ENCODE measurements at regions not wholly inside any gene's neighbourhood (a gene's known extent, or its start where the extent isn't known, plus 50 kb on each side); places are given as distances from the start of the nearest gene placed in this dataset.

DNA sequence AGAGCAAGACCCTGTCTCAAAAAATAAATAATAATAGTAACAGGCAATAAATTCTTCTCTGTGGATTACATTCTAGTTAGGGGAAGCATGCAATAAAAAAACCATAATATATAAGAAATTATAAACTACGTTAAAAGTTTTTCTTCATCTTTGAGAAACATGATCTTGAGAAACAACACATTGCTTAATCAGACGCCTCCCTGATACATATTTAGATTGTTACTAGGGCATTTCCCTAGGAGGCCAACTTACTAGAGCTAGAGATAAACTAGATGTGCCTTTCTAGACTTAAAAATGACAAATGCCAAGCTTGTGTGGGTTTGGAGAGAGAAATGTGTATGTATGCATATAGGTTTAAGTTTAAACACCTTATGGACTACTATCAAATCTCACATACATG, 76.3 kb upstream of the GALNT5 start:
- Histone ChIP-seq H3K4me3 (replicated peaks in 1 of 3; ENCODE audit: insufficient read depth in 1 of 3, low read depth in 1 of 3, low read length in 3 of 3) (no peak overlapping the region), H3K79me2 (ENCODE audit: control insufficient read depth, insufficient read depth, low read length) (no peaks in the 10 kb centered on the region), H3K27ac (ENCODE audit: insufficient read depth, low read depth, low read length) (no peak overlapping the region), H3K36me3 (ENCODE audit: control insufficient read depth in 2 of 2, extremely low read depth in 1 of 2, insufficient read depth in 2 of 2, low read length in 2 of 2) (no peaks in the 10 kb centered on the region), H3K9ac (replicated peaks; ENCODE audit: extremely low read depth, insufficient read depth, low read length) (no peak overlapping the region), H3K4me2 (ENCODE audit: insufficient read depth, low read length) (no peak overlapping the region), H3K9me3 (replicated peaks; ENCODE audit: control insufficient read depth, insufficient read depth, low read length) (no peaks in the 10 kb centered on the region), H2AFZ (ENCODE audit: low read depth, low read length) (no peak overlapping the region), H3K4me1 (ENCODE audit: control insufficient read depth, extremely low read depth, insufficient read depth, low read length) (peaks cover 20% of the 10 kb centered on the region), H3K27me3 (ENCODE audit: control insufficient read depth in 2 of 2, insufficient read depth in 2 of 2, low read length in 2 of 2) (no peaks in the 10 kb centered on the region), H3K9me1 (replicated peaks; ENCODE audit: control insufficient read depth, extremely low read depth, insufficient read depth, low read length) (no peaks in the 10 kb centered on the region), H4K20me1 (replicated peaks; ENCODE audit: control insufficient read depth, extremely low read depth, insufficient read depth, low read length) (no peaks in the 10 kb centered on the region)
- ChIA-PET CTCF (interaction anchor here (6.8 kb wide), 1 partner anchor 12 kb away, joined by 43 read pairs; no protein-coding TSS in a partner anchor), POLR2A (no interaction called here)
- TF ChIP-seq MYC (IDR thresholded peaks at IDR 0.05; ENCODE audit: low read depth, low read length) (no peak), POLR2A (IDR thresholded peaks at IDR 0.05; ENCODE audit: low read depth, low read length) (no peak), JUN (IDR thresholded peaks at IDR 0.05; ENCODE audit: borderline replicate concordance, insufficient read depth, insufficient read length, low read depth) (no peak), FOS (IDR thresholded peaks at IDR 0.05; ENCODE audit: borderline replicate concordance, insufficient read depth, low read length) (no peak), GATA2 (IDR thresholded peaks at IDR 0.05; ENCODE audit: insufficient read depth, insufficient read length, low read depth, low read length) (no peak), POLR2AphosphoS5 (IDR thresholded peaks at IDR 0.05; ENCODE audit: insufficient read depth, low read depth, low read length) (no peak), EZH2 (IDR thresholded peaks at IDR 0.05; ENCODE audit: borderline replicate concordance, low read depth, low read length, severe bottlenecking) (no peak)
- TF ChIP-seq, protein P1, sequence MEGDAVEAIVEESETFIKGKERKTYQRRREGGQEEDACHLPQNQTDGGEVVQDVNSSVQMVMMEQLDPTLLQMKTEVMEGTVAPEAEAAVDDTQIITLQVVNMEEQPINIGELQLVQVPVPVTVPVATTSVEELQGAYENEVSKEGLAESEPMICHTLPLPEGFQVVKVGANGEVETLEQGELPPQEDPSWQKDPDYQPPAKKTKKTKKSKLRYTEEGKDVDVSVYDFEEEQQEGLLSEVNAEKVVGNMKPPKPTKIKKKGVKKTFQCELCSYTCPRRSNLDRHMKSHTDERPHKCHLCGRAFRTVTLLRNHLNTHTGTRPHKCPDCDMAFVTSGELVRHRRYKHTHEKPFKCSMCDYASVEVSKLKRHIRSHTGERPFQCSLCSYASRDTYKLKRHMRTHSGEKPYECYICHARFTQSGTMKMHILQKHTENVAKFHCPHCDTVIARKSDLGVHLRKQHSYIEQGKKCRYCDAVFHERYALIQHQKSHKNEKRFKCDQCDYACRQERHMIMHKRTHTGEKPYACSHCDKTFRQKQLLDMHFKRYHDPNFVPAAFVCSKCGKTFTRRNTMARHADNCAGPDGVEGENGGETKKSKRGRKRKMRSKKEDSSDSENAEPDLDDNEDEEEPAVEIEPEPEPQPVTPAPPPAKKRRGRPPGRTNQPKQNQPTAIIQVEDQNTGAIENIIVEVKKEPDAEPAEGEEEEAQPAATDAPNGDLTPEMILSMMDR (IDR thresholded peaks at IDR 0.05; ENCODE audit: extremely low read depth in 1 of 2, insufficient read depth in 1 of 2, low read depth in 1 of 2, low read length in 2 of 2) = no peak
- TF ChIP-seq, protein P2, sequence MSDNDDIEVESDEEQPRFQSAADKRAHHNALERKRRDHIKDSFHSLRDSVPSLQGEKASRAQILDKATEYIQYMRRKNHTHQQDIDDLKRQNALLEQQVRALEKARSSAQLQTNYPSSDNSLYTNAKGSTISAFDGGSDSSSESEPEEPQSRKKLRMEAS (IDR thresholded peaks at IDR 0.05; ENCODE audit: insufficient read depth, insufficient read length) = no peak
- no TSS peak for BruUV-seq (replicated peaks)
- FAIRE-seq (no peak), DNase-seq (ENCODE audit: low read depth, low spot score) (no peak)
- intact Hi-C loops (cut with micrococcal nuclease) = loop anchor here (5.0 kb wide), 2 partner anchors 274 to 744 kb away; partner anchors contain the start of gene GPD2
- dilution Hi-C loops (cut with MboI; ENCODE audit: extremely low pct_ligation_motif_present, low sequenced_read_pairs) = no loop called here

All from endothelial cell of umbilical vein (primary cell).